GM12878 (cell line): ENCODE measurements at regions not wholly inside any gene's neighbourhood (a gene's known extent, or its start where the extent isn't known, plus 50 kb on each side); places are given as distances from the start of the nearest gene placed in this dataset.
"Not testable (repeated sequence)": the region's sequence is repeated elsewhere in the genome, so short reads cannot be mapped to it uniquely, and the experiment has no call there.

Experiments
- ATAC-seq: fragments of 200-7000 bp; cut with Tn5 transposase; 3 replicates; pipeline ENCODE4 v1.9.1; 2020; ENCODE audit warnings: mild to moderate bottlenecking, moderate library complexity
- BruUV-seq: library from RNA; stranded (reverse); fragments of 400-500 nt; replicated peaks from 2 replicates; lab custom pipeline; 2021; lab: Mats Ljungman, UMichigan
- CTCF ChIA-PET: fragments of 300-600 bp; sonication (Branson Sonifier 250); formaldehyde crosslinking; extraction: SDS; loops from one replicate; lab custom pipeline; 2021; ENCODE audit warnings: inconsistent platforms; lab: Yijun Ruan, JAX
- POLR2A ChIA-PET: fragments of 350-600 bp; formaldehyde crosslinking; extraction: SDS; loops from one replicate; lab custom pipeline; 2021; ENCODE audit warnings: inconsistent platforms; lab: Charles Lee
- RAD21 ChIA-PET: fragments of 300-600 bp; sonication (Branson Sonifier 250); formaldehyde crosslinking; loops from one replicate; lab custom pipeline; 2023; ENCODE audit warnings: antibody characterized with exemption; ENCODE audit not compliant: unreplicated experiment; lab: Charles Lee
- SMC1A ChIA-PET: fragments of 300-600 bp; sonication (Branson Sonifier 250); formaldehyde crosslinking; loops from one replicate; lab custom pipeline; 2023; ENCODE audit not compliant: unreplicated experiment, uncharacterized antibody; lab: Charles Lee
- DNase-seq: peaks from one replicate; pipeline ENCODE4 v3.0.0-alpha.2; 2011; ENCODE audit warnings: low read depth, low spot score
- FAIRE-seq: peaks from 3 replicates; lab custom pipeline; 2011; peaks lifted over from hg19 to GRCh38; lab: Jason Lieb, UNC
- H2AFZ ChIP-seq: 2 replicates; pipeline ENCODE4 v1.6.0; 2011; ENCODE audit warnings: low read depth, low read length, control low read depth; ENCODE audit not compliant: control insufficient read depth
- H3K27ac ChIP-seq: 2 replicates; pipeline ENCODE4 v1.5.1; 2011; ENCODE audit warnings: control low read depth; ENCODE audit not compliant: control insufficient read depth, insufficient read depth
- H3K27me3 ChIP-seq, 2 experiments: replicated peaks in 1 of 2; 2 replicates each; pipeline versions ENCODE4 v1.6.0 to v1.6.1; 2011; ENCODE audit warnings: low read length in 1 of 2; ENCODE audit not compliant: control insufficient read depth in 2 of 2, insufficient read depth in 2 of 2
- H3K36me3 ChIP-seq, 2 experiments: 2 replicates each; pipeline ENCODE4 v1.5.1; 2011; ENCODE audit warnings: low read length in 1 of 2; ENCODE audit not compliant: control insufficient read depth in 2 of 2, insufficient read depth in 2 of 2
- H3K4me1 ChIP-seq: 2 replicates; pipeline ENCODE4 v1.6.1; 2011; ENCODE audit warnings: mild to moderate bottlenecking, low read length, moderate library complexity, mixed read lengths; ENCODE audit not compliant: control insufficient read depth, insufficient read depth
- H3K4me2 ChIP-seq: 2 replicates; pipeline ENCODE4 v1.6.0; 2011; ENCODE audit warnings: control low read depth; ENCODE audit not compliant: control insufficient read depth, insufficient read depth
- H3K4me3 ChIP-seq: fragments of 200-600 bp; sonication (generic); 2 replicates; pipeline ENCODE4 v1.5.1; 2016
- H3K79me2 ChIP-seq: 2 replicates; pipeline ENCODE4 v1.6.0; 2011; ENCODE audit warnings: low read length; ENCODE audit not compliant: control insufficient read depth, insufficient read depth
- H3K9ac ChIP-seq: 2 replicates; pipeline ENCODE4 v1.8.0; 2011; ENCODE audit warnings: low read length, control low read depth, mixed read lengths; ENCODE audit not compliant: control insufficient read depth, insufficient read depth
- H3K9me3 ChIP-seq: replicated peaks from 3 replicates; pipeline ENCODE4 v1.5.1; 2011; ENCODE audit warnings: mild to moderate bottlenecking, low read length; ENCODE audit not compliant: control insufficient read depth, insufficient read depth
- H4K20me1 ChIP-seq: 2 replicates; pipeline ENCODE4 v1.6.0; 2011; ENCODE audit not compliant: control insufficient read depth, insufficient read depth
- ATF7 ChIP-seq: fragments of 450-650 bp; IDR thresholded peaks from 2 replicates; pipeline ENCODE4 v1.6.1; 2016; ENCODE audit warnings: low read depth, mild to moderate bottlenecking
- E4F1 ChIP-seq: fragments of 450-650 bp; IDR thresholded peaks from 2 replicates; pipeline ENCODE4 v1.6.1; 2018; ENCODE audit warnings: borderline replicate concordance, mild to moderate bottlenecking; ENCODE audit not compliant: partially characterized antibody
- HDGF ChIP-seq: fragments of 450-650 bp; IDR thresholded peaks from 2 replicates; pipeline ENCODE4 v1.6.1; 2016; ENCODE audit warnings: antibody characterized with exemption
- JUNB ChIP-seq: IDR thresholded peaks from 2 replicates; pipeline ENCODE4 v1.6.1; 2016; ENCODE audit warnings: antibody characterized with exemption, mild to moderate bottlenecking
- MTA2 ChIP-seq: fragments of 450-650 bp; IDR thresholded peaks from 2 replicates; pipeline ENCODE4 v1.6.1; 2016; ENCODE audit warnings: low read depth, mild to moderate bottlenecking, moderate library complexity
- RELA ChIP-seq: fragments of 450-650 bp; IDR thresholded peaks from 2 replicates; pipeline ENCODE4 v1.8.0; 2014; ENCODE audit warnings: borderline replicate concordance; ENCODE audit not compliant: partially characterized antibody
- RFX5 ChIP-seq: IDR thresholded peaks from 2 replicates; pipeline ENCODE4 v1.6.1; 2011; ENCODE audit warnings: low read depth, low read length, improper control_type of control experiment
- RUNX3 ChIP-seq: IDR thresholded peaks from 2 replicates; pipeline ENCODE4 v1.6.1; 2012; ENCODE audit warnings: low read length, inconsistent platforms
- SUZ12 ChIP-seq: fragments of 200-600 bp; sonication (generic); IDR thresholded peaks from one replicate; pipeline ENCODE4 v1.6.1; 2018; ENCODE audit warnings: antibody characterized with exemption, mild to moderate bottlenecking; ENCODE audit not compliant: unreplicated experiment
- ZNF24 ChIP-seq: fragments of 450-650 bp; IDR thresholded peaks from 2 replicates; pipeline ENCODE4 v1.6.1; 2017; ENCODE audit warnings: antibody characterized with exemption, mild to moderate bottlenecking
- WGBS: methylation state at CpG from one replicate; pipeline ENCODE4 v1.1.6; 2016; ENCODE audit warnings: low lambda C conversion rate; ENCODE audit not compliant: insufficient replicate concordance, insufficient coverage; ENCODE audit errors: missing lambda C conversion rate; 5-methylcytosine and 5-hydroxymethylcytosine counted together
- in situ Hi-C: fragments of 300-500 bp; cut with MboI; formaldehyde crosslinking; loops from 9 replicates; pipeline ENCODE4 v1.14.3; 2018; ENCODE audit warnings: mixed read lengths
- intact Hi-C: fragments of 100-400 bp; cut with micrococcal nuclease; formaldehyde crosslinking; loops from one replicate; pipeline ENCODE4 v1.14.2; 2022; ENCODE audit not compliant: unreplicated experiment
- TF ChIP-seq, protein P1 (sequence below): fragments of 450-650 bp; IDR thresholded peaks from 2 replicates; pipeline ENCODE4 v1.6.1; 2016; ENCODE audit warnings: mild to moderate bottlenecking

DNA sequence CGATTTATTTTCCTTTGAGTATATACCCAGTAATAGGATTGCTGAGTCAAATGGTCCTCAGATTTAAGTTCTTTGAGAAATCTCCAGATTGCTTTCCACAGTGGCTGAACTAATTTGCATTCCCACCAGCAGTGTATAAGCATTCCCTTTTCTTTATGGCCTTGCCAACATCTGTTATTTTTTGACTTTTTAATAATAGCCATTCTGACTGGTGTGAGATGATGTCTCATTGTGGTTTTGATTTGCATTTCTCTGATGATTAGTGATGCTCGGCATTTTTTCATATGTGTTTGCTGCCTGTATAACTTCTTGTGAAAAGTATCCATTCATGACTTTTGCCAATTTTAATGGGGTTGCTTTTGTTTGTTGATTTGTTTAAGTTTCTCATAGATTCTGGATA, 209.5 kb upstream of the NPSR1 start:
- CTCF ChIA-PET, H2AFZ ChIP-seq, BruUV-seq, H3K27me3 ChIP-seq, H3K9me3 ChIP-seq, POLR2A ChIA-PET, H4K20me1 ChIP-seq, SMC1A ChIA-PET: not testable (repeated sequence)
- TF ChIP-seq MTA2 = peak; percentile 28; the same call in 1 of the 2 replicates
- 0 out of 2 replicates have a peak, but pooled peaks have one; percentile 23 for TF ChIP-seq ATF7
- TF ChIP-seq, all 136 proteins: peak for 2; not testable (repeated sequence) for 134
- H3K79me2 ChIP-seq, H3K36me3 ChIP-seq, intact Hi-C loops, H3K9ac ChIP-seq, H3K4me1 ChIP-seq, in situ Hi-C loops, H3K27ac ChIP-seq, DNase-seq, RAD21 ChIA-PET, H3K4me3 ChIP-seq, FAIRE-seq, ATAC-seq, H3K4me2 ChIP-seq: not testable (repeated sequence)
- whole genome bisulfite sequencing = 0% methylated on average over 2 of the region's 2 CpGs

- 0% methylated on average over 1 of the region's 1 CpG for WGBS
- Histone ChIP-seq H3K9ac (no peak overlapping the region), H3K9me3 (no peaks in the 10 kb centered on the region), H4K20me1 (no peaks in the 10 kb centered on the region), H3K4me3 (no peak overlapping the region), H3K79me2 (no peaks in the 10 kb centered on the region), H3K27ac (no peak overlapping the region), H3K4me1 (no peaks in the 10 kb centered on the region), H3K4me2 (no peak overlapping the region), H3K36me3 (no peaks in the 10 kb centered on the region), H2AFZ (no peak overlapping the region), H3K27me3 (no peaks in the 10 kb centered on the region)
- no TSS peak for BruUV-seq
- RAD21 ChIA-PET = no interaction called here
- ATAC-seq = no peak
- CTCF ChIA-PET = no interaction called here
- no peak for FAIRE-seq
- intact Hi-C loops (no loop called here), in situ Hi-C loops (no loop called here)
- POLR2A ChIA-PET = no interaction called here
- SMC1A ChIA-PET = no interaction called here
- DNase-seq = no peak
- TF ChIP-seq ZNF24 (no peak), SUZ12 (no peak), E4F1 (no peak), HDGF (no peak), RUNX3 (no peak), RELA (no peak), RFX5 (no peak), JUNB (no peak)
- TF ChIP-seq, protein P1, sequence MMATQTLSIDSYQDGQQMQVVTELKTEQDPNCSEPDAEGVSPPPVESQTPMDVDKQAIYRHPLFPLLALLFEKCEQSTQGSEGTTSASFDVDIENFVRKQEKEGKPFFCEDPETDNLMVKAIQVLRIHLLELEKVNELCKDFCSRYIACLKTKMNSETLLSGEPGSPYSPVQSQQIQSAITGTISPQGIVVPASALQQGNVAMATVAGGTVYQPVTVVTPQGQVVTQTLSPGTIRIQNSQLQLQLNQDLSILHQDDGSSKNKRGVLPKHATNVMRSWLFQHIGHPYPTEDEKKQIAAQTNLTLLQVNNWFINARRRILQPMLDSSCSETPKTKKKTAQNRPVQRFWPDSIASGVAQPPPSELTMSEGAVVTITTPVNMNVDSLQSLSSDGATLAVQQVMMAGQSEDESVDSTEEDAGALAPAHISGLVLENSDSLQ = no peak
Measured at GRCh38 chr7:34449765-34450164, 208.3 kb upstream of the NPSR1 start.
